Islet of Langerhans (tissue), 1 donor: ENCODE measurements at regions not wholly inside any gene's neighbourhood (a gene's known extent, or its start where the extent isn't known, plus 50 kb on each side); places are given as distances from the start of the nearest gene placed in this dataset.
"Not testable (repeated sequence)": the region's sequence is repeated elsewhere in the genome, so short reads cannot be mapped to it uniquely, and the experiment has no call there.

Experiments
- FAIRE-seq: peaks from one replicate; lab custom pipeline; 2011; peaks lifted over from hg19 to GRCh38; lab: Jason Lieb, UNC

DNA sequence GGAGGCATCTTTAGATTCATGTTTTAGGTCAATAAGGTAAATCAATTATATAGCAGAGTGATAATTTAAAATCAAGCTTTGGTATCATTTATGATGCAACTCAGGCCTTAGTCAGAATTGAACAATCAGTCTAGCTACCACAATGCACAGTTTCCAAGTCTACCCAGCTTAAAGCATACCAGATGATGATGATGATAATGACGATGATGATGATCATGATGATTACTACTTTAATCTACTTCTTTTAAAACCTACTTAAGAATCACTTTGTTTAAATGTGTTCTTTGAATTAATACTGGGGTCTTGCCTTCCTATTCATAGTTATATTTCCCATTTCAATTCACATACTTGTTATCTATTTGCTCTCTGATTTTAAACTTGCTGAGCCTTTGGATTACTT, 1872.7 kb downstream of the OLFM4 start:
- FAIRE-seq, result no peak

- FAIRE-seq, result no peak
These were observed 1883.8 kb downstream of the OLFM4 start for GRCh38 chr13:54912367-54912766.

- FAIRE-seq, result no peak
These were observed 1885.1 kb downstream of the OLFM4 start for GRCh38 chr13:54913668-54914067.

DNA sequence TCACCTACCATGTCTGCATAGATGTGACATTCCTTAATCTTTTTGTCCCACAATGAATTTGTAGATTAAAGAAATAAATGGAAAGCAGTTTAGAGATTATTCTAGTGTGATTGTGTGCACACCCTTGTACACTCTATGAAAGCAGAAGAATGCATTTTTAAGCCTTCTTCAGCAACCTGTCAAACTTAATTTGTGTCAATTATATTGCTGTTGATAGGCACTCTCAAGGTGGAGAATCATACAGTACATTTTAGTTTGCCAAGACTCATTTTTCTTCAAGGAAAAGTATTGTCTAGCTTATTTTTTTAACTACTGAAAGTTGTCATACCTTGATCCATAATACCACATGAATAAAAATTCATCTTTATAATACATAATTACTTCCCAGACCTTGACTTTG, 1898.9 kb downstream of the OLFM4 start:
- FAIRE-seq, result no peak

DNA sequence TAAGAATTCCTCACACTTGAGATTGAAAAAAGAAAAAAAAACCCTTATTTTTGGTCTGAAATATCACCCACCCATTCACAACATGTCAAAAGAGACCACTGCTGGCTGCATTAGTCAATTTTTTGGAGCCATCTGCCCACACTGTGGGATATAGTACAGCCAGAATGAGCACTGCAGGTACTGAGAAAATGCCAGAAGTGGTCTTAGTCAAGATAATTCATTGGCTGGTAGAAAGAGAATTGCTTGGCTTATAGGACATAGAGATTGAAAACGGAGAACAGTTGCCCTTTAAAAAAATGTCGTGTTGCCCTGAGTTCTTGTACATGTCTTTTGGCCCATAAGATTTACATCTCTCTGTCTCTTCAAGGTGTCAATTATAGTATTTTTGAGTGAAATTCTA, 1899.5 kb downstream of the OLFM4 start:
- FAIRE-seq, result no peak

GRCh38 chr13:54934121-54934520, 1905.5 kb downstream of the OLFM4 start:
- no peak for FAIRE-seq

DNA sequence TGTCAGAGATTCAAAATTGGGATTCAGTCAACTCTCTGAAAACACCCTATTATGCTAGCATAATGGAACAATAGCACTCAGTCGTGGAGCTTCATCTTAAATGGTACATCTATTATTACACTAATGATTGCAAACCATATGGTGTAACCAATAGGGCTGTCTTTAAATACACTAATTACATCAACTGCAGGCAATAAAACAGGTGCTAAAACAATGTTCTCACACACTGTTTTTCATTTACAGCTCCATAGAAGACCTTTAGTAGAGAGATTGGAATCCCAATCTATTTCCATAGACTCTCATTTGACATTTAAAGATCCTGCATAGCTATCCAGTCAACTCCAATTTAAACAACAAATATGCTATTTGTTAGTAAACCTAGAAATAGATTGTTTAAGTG, 1917.4 kb downstream of the OLFM4 start:
- FAIRE-seq, result no peak

GRCh38 chr13:54949735-54950134, 1921.1 kb downstream of the OLFM4 start:
- no peak for FAIRE-seq

GRCh38 chr13:54950546-54950945, 1921.9 kb downstream of the OLFM4 start:
- no peak for FAIRE-seq

DNA sequence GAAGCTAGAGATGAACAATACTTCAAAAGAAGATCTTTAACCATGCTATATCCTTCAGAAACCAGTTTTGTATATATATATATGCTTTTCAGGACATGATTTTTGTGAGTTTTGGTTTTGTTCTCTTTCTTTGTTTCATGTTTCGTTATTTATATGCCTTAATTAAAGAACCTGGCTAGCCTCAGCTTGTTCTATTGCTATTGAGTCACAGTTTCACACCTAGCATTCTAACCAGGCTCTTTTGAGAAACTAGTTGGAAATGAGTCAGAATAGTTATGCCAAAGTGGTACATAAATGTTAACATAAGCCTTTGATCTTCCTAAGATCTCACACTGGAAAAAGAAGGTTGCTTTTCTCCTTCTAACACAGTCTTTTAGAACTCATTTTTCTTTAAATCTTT, 1925.2 kb downstream of the OLFM4 start:
- no peak for FAIRE-seq

- FAIRE-seq, result no peak
These were observed 1930.2 kb downstream of the OLFM4 start for GRCh38 chr13:54958781-54959180.

GRCh38 chr13:54965881-54966280, 1937.3 kb downstream of the OLFM4 start:
- no peak for FAIRE-seq

GRCh38 chr13:54972838-54973237, 1944.2 kb downstream of the OLFM4 start:
- no peak for FAIRE-seq

DNA sequence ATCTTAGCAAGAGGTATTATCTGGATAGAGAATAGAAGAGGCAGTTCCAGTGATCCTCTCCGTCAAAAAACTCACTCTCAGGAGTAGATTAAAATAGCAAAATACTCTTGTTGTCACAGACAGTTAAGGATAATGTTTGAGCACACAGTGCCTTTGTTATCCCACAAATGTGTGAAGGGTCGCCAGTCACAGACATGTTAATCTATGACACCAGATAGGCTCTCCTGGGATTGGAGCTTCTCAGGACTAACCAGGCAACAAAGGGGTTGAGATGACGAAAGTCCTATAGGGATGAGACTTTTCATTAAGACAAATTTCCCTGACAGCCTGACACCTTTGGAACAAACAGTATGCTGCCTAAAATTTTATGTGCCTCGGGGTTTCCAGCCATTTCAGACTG, 1947.1 kb downstream of the OLFM4 start:
- no peak for FAIRE-seq

DNA sequence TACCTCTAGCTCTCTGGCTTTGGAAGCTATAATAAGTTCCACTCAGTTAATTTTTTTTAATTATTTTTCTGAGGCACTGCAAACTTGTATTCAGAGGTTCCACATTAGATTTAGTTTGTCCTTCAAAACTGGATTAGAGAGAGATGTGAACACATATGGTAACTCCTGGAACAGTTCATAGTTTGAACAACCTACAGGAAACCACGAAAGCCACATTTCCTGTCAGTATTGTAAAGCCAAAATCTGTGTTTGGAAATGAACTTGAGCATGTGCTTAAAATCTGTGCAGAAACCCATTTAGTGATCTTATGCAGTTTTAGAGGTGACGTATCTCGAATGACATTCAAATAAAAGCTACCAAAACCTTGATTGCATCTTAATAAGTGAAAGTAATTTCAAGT, 1952.0 kb downstream of the OLFM4 start:
- no peak for FAIRE-seq

DNA sequence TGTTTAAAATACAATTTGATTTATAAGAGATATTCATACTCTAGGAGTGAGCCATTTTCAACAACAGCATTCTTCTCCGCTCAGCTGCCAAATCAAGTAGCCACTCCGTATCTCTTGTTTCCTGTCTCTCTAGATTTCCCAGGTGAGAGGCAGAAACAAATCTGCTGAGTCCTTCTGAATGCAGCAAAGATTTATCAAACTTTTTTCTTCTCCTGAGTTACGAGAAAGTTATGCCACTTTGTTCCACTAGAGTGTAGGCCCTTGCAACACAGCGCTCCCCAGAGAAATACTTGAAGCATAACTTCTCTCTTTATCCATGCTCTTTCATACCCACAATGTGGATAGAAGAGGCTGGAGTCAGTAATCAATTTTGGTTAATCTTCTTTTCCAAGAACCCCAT, 1960.8 kb downstream of the OLFM4 start:
- no peak for FAIRE-seq

GRCh38 chr13:54999399-54999907, 1970.8 kb downstream of the OLFM4 start:
- no peak for FAIRE-seq

GRCh38 chr13:55000043-55000442, 1971.4 kb downstream of the OLFM4 start:
- FAIRE-seq, result no peak

GRCh38 chr13:55000844-55001243, 1972.2 kb downstream of the OLFM4 start:
- FAIRE-seq, result no peak

GRCh38 chr13:55001881-55002280, 1973.3 kb downstream of the OLFM4 start:
- FAIRE-seq, result no peak

GRCh38 chr13:55007681-55008080, 1979.1 kb downstream of the OLFM4 start:
- no peak for FAIRE-seq

DNA sequence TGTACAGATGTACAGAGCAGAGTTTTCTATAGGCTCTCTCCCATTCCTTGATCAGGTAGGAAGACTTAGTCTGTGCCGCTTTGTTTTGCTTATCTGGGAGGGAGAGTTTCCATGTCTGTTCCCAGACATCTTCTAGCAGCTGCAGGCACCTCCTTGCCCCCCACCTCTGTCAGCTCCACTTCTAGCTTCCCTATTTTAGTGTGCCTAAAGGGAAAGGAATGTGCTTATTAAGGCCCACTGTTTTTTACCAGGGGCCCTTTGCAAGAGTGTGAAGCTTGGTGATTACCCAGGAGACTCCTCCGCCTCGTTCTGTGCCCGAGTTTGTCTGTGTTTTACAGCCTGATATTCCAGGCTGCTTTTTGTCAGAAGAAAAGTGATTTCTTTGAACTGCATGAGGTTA, 1984.4 kb downstream of the OLFM4 start:
- no peak for FAIRE-seq

DNA sequence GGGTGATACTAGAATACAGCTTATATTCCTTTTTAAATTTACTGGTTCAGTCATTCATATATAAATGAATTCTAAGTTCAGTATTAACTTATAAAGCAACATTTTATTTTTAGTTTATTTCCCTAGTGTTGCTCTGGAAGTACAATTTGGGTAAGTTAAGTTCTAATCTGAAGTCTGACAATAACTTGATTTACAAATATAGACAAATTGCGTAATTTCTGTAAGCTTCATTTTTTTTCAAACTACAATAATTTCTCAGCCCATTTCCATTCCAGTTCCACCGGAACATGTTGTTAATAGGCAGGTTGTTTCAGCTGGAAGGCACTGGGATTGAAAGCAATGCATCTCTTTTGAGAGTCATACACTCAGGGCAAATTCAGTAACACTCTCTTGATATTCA, 2000.7 kb downstream of the OLFM4 start:
- FAIRE-seq, result no peak

- FAIRE-seq, result no peak
These were observed 2009.6 kb downstream of the OLFM4 start for GRCh38 chr13:55038230-55038629.

- not testable (repeated sequence) for FAIRE-seq
These were observed 2025.4 kb downstream of the OLFM4 start for GRCh38 chr13:55053891-55054550.
